DOHH2 (cell line): ENCODE measurements at regions not wholly inside any gene's neighbourhood (a gene's known extent, or its start where the extent isn't known, plus 50 kb on each side); places are given as distances from the start of the nearest gene placed in this dataset.

Experiments used
- H3F3A ChIP-seq: fragments of 200-600 bp; sonication (generic), shearing (Covaris generic); 2 replicates; pipeline ENCODE4 v1.6.0; 2016; ENCODE audit warnings: antibody characterized with exemption, mild to moderate bottlenecking; ENCODE audit not compliant: control insufficient read depth, insufficient read depth
- H3K27ac ChIP-seq: fragments of 200-600 bp; sonication (generic); 2 replicates; pipeline ENCODE4 v1.5.1; 2014; ENCODE audit warnings: low read depth, mild to moderate bottlenecking, low read length, moderate library complexity
- H3K27me3 ChIP-seq: fragments of 200-600 bp; sonication (generic); 2 replicates; pipeline ENCODE4 v1.6.1; 2014; ENCODE audit warnings: mild to moderate bottlenecking, low read length, mixed read lengths; ENCODE audit not compliant: control insufficient read depth
- H3K36me3 ChIP-seq: fragments of 200-600 bp; sonication (generic); 2 replicates; pipeline ENCODE4 v1.6.1; 2014; ENCODE audit warnings: mild to moderate bottlenecking, low read length, moderate library complexity, mixed read lengths; ENCODE audit not compliant: control insufficient read depth
- H3K4me1 ChIP-seq: fragments of 200-600 bp; sonication (generic); 2 replicates; pipeline ENCODE4 v1.6.1; 2014; ENCODE audit warnings: mild to moderate bottlenecking, low read length, mixed read lengths; ENCODE audit not compliant: control insufficient read depth
- H3K4me2 ChIP-seq: fragments of 200-600 bp; sonication (generic); 2 replicates; pipeline ENCODE4 v1.6.0; 2014; ENCODE audit warnings: mild to moderate bottlenecking, low read length, moderate library complexity
- H3K4me3 ChIP-seq: fragments of 200-600 bp; sonication (generic); 2 replicates; pipeline ENCODE4 v1.5.1; 2014; ENCODE audit warnings: mild to moderate bottlenecking, low read length, mixed read lengths
- H3K79me2 ChIP-seq: fragments of 200-600 bp; sonication (generic); 2 replicates; pipeline ENCODE4 v1.6.1; 2014; ENCODE audit warnings: mild to moderate bottlenecking, low read length, mixed read lengths; ENCODE audit not compliant: control insufficient read depth
- H3K9me2 ChIP-seq: fragments of 200-600 bp; sonication (generic); replicated peaks from 2 replicates; pipeline ENCODE4 v1.6.1; 2014; ENCODE audit warnings: mild to moderate bottlenecking, low read length, mixed read lengths; ENCODE audit not compliant: control insufficient read depth
- H3K9me3 ChIP-seq: fragments of 200-600 bp; sonication (generic); 2 replicates; pipeline ENCODE4 v1.6.1; 2014; ENCODE audit warnings: antibody characterized with exemption, low read length, mixed read lengths; ENCODE audit not compliant: control insufficient read depth, insufficient read depth
- H4K20me1 ChIP-seq: fragments of 200-600 bp; sonication (generic); 2 replicates; pipeline ENCODE4 v1.6.0; 2014; ENCODE audit warnings: low read depth, mild to moderate bottlenecking, antibody characterized with exemption, low read length, moderate library complexity; ENCODE audit not compliant: control insufficient read depth, insufficient read depth
- EZH2phosphoT487 ChIP-seq: fragments of 200-600 bp; sonication (generic); IDR thresholded peaks from 2 replicates; pipeline ENCODE4 v1.6.1; 2017; ENCODE audit warnings: borderline replicate concordance, mild to moderate bottlenecking, antibody characterized with exemption, low read length, moderate library complexity, mixed read lengths
- TF ChIP-seq, protein P1 (sequence below): fragments of 200-600 bp; sonication (generic); IDR thresholded peaks from one replicate; pipeline ENCODE4 v1.5.1; 2014; ENCODE audit warnings: antibody characterized with exemption, mild to moderate bottlenecking, low read depth, low read length; ENCODE audit not compliant: poor library complexity, severe bottlenecking

- Histone ChIP-seq H3K9me2 (no peaks in the 10 kb centered on the region), H3K27ac (no peak overlapping the region), H3K9me3 (no peaks in the 10 kb centered on the region), H3F3A (no peaks in the 10 kb centered on the region), H3K27me3 (no peaks in the 10 kb centered on the region), H3K79me2 (no peaks in the 10 kb centered on the region), H3K4me3 (no peak overlapping the region), H3K4me1 (no peaks in the 10 kb centered on the region), H4K20me1 (no peaks in the 10 kb centered on the region), H3K4me2 (no peak overlapping the region), H3K36me3 (no peaks in the 10 kb centered on the region)
- TF ChIP-seq EZH2phosphoT487: no peak
- TF ChIP-seq, protein P1, sequence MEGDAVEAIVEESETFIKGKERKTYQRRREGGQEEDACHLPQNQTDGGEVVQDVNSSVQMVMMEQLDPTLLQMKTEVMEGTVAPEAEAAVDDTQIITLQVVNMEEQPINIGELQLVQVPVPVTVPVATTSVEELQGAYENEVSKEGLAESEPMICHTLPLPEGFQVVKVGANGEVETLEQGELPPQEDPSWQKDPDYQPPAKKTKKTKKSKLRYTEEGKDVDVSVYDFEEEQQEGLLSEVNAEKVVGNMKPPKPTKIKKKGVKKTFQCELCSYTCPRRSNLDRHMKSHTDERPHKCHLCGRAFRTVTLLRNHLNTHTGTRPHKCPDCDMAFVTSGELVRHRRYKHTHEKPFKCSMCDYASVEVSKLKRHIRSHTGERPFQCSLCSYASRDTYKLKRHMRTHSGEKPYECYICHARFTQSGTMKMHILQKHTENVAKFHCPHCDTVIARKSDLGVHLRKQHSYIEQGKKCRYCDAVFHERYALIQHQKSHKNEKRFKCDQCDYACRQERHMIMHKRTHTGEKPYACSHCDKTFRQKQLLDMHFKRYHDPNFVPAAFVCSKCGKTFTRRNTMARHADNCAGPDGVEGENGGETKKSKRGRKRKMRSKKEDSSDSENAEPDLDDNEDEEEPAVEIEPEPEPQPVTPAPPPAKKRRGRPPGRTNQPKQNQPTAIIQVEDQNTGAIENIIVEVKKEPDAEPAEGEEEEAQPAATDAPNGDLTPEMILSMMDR: no peak
These were observed 138.3 kb downstream of the PTGER3 start for GRCh38 chr1:70909262-70909822.

DNA sequence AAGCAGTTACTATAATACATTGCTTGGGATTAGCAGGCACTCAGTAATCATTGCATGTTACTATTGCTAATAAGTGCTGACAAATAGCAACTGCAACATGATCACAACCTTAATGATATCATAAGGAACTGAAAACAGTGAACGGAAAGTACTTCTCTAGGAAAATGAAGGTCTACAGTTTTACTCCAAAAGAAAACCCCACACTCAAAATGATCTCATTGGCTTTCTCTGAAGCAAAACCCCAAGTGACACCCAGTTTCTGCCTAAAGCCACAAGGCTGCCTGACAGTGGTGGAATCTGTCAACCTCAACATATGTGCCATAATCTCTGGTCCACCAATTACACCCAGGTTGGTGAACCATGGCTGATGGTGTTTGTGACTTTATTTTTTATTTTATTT, 137.6 kb downstream of the PTGER3 start:
- H3F3A ChIP-seq: no peaks in the 10 kb centered on the region
- H3K9me3 ChIP-seq: no peaks in the 10 kb centered on the region
- no peak overlapping the region for H3K4me3 ChIP-seq
- no peak for TF ChIP-seq EZH2phosphoT487
- TF ChIP-seq, protein P1: no peak
- no peaks in the 10 kb centered on the region for H3K4me1 ChIP-seq
- H3K79me2 ChIP-seq: no peaks in the 10 kb centered on the region
- H3K27ac ChIP-seq: no peak overlapping the region
- H3K9me2 ChIP-seq: no peaks in the 10 kb centered on the region
- no peaks in the 10 kb centered on the region for H3K36me3 ChIP-seq
- no peaks in the 10 kb centered on the region for H4K20me1 ChIP-seq
- H3K27me3 ChIP-seq: no peaks in the 10 kb centered on the region
- H3K4me2 ChIP-seq: no peak overlapping the region

- Histone ChIP-seq H3K9me3 (no peaks in the 10 kb centered on the region), H3K36me3 (no peaks in the 10 kb centered on the region), H3K27me3 (no peaks in the 10 kb centered on the region), H3K4me1 (no peaks in the 10 kb centered on the region), H3K4me2 (no peak overlapping the region), H4K20me1 (no peaks in the 10 kb centered on the region), H3K4me3 (no peak overlapping the region), H3K9me2 (no peaks in the 10 kb centered on the region), H3F3A (no peaks in the 10 kb centered on the region), H3K27ac (no peak overlapping the region), H3K79me2 (no peaks in the 10 kb centered on the region)
- no peak for TF ChIP-seq EZH2phosphoT487
- TF ChIP-seq, protein P1: no peak
These were observed 135.8 kb downstream of the PTGER3 start for GRCh38 chr1:70911861-70912260.

DNA sequence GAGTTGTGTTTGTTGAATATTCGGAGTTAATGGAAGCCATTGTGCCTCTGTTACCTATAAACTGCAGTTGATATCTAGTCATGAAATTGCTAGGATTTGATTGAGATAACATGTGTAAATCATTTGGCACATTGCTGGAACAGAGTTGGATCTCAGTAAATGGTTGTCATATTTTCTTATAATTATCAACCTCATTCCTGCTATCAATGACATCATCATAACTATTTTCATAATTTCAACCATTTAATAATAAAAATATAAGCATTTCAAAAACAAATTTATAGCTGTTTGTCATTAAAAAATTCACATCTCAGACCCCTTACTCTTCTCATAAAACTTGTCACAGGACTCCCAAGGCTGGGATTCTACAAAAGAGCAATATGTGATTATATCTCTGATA, 133.4 kb downstream of the PTGER3 start:
- Histone ChIP-seq H3K27ac (no peak overlapping the region), H3K4me1 (no peaks in the 10 kb centered on the region), H3F3A (no peaks in the 10 kb centered on the region), H3K4me2 (no peak overlapping the region), H3K27me3 (no peaks in the 10 kb centered on the region), H4K20me1 (no peaks in the 10 kb centered on the region), H3K36me3 (no peaks in the 10 kb centered on the region), H3K9me3 (no peaks in the 10 kb centered on the region), H3K4me3 (no peak overlapping the region), H3K9me2 (no peaks in the 10 kb centered on the region), H3K79me2 (no peaks in the 10 kb centered on the region)
- TF ChIP-seq, protein P1: no peak
- no peak for TF ChIP-seq EZH2phosphoT487
